GM19324 (cell line): ENCODE measurements at regions not wholly inside any gene's neighbourhood (a gene's known extent, or its start where the extent isn't known, plus 50 kb on each side); places are given as distances from the start of the nearest gene placed in this dataset.
A peak's percentile ranks its signal among the peaks of the same experiment; 100 is the strongest.
"Not testable (repeated sequence)": the region's sequence is repeated elsewhere in the genome, so short reads cannot be mapped to it uniquely, and the experiment has no call there.

Experiments
- ATAC-seq: cut with Tn5 transposase; IDR thresholded peaks from one replicate; pipeline ENCODE4 v1.9.1; 2021; ENCODE audit warnings: mild to moderate bottlenecking, moderate library complexity; ENCODE audit not compliant: unreplicated experiment, low FRiP score

DNA sequence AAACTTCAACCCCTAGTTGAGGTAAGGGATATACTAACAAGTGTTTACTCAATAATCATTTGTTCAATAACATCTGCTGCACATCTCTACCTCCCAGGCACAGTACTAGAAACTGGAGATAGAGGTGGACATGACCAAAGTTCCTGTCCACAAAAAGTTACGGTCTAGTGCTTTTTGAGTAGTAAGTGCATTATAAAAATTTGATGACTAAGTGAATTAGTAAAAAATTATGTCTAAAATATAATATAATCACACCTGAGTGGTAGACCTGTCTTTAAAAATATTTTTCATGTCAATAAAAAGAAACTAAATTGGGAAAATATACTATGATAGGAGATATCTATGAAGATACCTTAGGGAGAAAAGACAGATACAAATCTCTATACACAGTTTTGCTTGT is 121.5 kb upstream of the FHIT start:
- no peak for ATAC-seq

DNA sequence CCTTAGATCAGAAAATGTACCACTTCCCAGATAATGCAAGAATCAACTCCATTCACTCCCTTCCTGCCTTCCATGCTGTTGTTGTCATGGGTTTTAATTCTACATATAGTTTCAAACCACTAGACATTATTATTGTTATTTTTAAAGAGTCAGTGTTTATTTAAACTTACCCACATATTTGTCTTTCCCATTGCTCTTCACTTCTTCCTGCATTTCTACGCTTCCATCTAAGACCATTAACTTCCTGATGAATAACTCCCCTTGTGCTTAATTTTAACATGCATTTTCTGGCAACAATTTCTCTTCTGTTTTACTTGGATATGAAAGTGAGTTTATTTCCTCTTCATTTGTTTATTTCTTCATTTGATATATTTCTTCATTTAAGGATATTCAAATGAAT is 127.1 kb upstream of the FHIT start:
- no peak for ATAC-seq

DNA sequence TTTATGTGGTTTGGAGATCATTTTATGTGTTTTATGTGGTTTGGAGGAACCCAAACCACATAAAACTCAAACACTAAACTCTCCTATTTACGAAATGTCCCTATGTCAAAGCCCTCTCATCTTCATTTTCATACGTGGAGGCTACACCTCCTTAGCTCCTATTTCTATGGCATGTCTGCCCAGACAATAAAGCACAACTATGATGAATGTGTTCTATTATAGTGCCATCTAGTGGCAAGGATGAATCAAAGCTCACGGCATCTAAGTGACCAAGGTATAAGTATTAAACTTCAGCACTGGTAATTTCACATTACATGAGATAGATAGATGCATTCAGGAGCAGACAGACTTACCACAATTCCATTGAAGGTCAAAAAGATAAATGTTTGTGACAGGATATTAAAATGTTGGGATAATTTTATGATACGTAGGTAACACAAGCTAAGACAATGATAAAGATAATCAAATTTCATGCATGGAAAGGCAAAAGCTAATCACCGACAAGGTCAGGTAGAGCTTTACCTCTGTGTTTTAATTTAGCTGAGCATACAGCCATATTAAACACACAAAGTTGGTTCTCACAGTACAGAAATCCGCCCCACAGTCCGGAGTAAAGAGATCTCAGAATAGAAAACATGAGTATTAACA is 130.6 kb upstream of the FHIT start:
- ATAC-seq, result peak; percentile 73

DNA sequence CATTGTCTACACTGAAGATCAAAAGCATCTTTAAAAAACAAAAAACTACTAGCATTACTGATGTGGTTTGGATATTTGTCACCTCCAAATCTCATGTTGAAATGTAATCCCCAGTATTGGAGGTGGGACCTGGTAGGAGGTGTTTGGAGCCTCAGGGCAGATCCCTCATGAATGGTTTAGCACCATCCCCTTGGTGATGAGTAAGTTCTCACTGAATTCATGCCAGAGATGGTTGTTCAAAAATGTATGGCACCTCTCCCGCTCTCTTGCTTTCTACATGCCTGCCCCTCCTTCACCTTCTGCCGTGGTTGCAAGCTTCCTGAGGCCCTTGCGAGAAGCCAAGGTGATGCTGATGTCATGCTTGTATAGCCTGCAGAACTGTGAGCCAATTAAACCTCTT is 136.6 kb upstream of the FHIT start:
- ATAC-seq, result no peak

DNA sequence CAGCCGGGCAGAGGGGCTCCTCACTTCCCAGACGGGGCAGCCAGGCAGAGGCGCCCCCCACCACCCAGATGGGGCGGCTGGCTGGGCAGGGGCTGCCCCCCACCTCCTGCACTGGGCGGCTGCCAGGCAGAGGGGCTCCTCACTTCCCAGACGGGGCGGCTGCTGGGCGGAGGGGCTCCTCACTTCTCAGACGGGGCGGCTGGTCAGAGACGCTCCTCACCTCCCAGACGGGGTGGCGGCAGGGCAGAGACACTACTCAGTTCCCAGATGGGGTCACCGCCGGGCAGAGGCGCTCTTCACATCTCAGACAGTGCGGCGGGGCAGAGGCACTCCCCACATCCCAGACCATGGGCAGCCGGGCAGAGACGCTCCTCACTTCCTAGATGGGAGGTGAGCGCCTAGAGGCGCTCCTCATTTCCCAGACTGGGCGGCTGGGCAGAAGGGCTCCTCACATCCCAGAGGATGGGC is 142.3 kb upstream of the FHIT start:
- not testable (repeated sequence) for ATAC-seq

DNA sequence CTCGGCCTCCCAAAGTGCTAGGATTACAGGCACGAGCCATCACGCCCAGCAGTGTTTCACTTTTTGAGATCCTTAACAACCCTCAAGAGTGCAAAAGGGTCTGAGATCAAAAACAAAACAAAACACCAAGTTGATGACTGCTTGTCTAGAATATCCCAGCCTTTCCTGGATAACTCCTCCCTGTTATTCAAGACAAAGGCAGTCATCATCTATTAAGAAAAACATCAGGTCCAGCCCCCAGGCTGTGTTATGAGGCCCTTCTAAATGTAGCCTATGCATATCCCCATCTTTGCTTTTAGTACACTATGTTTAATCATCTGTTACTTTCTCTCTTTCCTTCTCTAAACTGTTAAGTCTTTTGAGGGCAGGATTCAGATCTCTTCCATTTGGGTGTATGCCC is 150.1 kb upstream of the FHIT start:
- no peak for ATAC-seq

DNA sequence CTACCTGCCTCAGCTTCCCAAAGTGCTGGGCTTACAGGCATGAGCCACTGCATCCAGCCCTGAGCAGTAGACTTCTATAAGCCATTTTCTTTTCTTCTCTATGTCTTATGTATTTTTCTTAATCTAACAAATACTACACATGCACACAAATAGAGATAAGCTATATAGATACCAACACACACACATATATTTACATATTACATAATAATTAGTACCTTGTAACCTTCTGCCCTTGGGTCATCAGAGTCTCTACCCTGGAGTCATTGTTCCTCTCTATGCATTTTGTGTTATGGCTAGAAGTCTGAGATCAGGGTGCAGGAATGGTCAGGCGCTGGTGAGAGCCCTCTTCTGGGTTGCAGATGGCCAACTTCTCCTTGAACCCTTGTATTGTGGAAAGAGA is 154.0 kb upstream of the PTPRG start:
- no peak for ATAC-seq

DNA sequence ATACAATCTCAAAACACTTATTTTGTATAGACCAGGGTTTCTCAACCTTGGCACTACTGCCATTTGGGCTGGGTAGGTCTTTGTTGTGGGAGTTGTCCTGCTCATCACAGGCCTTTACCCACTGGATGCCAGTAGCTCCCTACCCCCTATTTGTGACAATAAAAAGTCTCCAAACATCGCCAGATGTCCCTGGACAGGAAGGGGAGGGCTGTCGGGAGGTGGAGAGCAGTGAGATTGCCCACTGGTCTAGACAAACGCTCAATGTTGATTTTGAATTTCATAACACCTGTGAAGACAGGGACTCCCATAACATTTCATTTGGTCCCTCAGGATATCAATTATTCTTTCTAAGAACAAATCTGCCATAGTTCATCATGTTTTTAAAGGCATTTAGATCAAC is 151.7 kb upstream of the PTPRG start:
- no peak for ATAC-seq

DNA sequence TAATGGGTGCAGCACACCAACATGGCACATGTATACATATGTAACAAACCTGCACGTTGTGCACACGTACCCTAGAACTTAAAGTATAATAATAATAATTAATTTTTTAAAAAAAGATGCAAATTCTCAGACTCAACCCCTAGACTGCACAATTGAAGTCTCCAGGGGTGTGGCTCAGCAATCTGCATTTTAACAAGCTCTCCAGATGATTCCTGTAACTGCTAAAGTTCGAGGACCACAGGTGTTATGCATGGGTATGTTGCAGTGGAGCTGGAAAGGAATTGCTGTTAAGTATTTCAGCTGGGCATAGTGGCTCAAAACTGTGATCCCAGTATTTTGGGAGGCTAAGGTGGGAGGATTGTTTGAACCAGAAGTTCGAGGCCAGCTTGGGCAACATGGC is 151.0 kb upstream of the PTPRG start:
- ATAC-seq, result not testable (repeated sequence)

DNA sequence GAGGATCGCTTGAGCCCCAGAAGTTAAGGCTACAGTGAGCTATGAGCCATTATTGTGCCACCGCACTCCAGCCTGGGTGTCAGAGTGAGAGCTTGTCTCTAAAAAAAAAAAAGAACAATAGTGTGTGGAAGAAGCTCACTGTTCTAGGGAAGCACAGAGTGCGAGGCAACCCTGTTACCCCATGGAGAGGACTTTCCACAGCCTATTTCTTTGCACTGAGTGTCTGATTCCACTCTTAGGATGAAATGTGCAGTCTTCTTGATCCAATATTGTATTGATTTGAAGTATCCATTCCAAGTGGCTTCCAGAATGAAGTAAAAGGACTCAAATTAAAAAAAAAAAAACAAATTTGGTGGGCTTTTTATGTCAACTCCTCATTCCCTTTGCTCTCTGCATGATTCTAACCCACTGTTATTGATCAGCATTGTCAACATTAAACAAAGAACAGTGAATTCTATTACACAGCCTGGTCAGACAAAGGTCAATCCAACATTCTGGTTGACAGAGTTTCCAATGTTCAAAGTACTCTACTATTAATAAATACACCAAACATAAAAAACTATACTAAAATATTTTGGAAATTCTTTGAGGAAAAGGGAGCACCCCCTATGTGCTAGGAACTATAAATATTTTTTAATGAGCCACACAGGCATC is 150.2 kb upstream of the PTPRG start:
- no peak for ATAC-seq

DNA sequence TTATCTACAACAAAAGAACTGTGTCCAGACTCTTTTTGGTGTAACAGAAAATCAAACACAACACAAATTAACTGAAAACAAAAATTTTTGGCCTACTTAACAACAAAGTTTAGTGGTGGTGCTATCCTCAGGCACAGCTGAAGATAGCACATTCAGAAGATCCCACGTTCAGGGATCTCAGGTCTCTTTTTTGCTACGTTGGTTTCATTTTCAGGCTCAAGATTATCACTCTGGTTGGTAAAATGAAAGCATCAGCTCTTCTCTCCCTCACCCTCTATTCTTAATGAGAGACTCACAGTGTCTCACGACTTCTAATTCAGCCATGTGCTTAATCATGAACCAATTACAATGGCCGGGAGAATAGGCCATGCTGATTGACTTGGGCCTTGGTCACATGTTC is 146.9 kb upstream of the PTPRG start:
- ATAC-seq, result peak; percentile 90

DNA sequence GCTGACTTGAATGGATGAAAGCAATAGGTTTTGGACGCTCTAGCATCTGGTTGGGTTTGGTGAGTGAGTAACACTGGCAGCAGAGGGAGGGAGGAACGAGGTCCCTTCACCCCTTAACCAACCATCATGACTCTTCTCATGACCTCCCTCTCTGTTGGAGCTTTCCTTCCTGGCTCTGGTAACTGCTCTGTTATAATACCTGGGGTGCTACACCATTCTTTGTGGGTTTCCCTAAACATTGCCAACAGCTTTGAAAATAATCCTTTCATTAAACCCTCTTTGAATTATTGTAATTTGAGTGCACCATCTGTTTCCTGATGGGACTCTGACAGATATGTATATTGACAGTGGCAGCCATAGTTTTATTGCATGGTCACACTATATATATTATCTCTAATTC is 146.2 kb upstream of the PTPRG start:
- ATAC-seq, result no peak

DNA sequence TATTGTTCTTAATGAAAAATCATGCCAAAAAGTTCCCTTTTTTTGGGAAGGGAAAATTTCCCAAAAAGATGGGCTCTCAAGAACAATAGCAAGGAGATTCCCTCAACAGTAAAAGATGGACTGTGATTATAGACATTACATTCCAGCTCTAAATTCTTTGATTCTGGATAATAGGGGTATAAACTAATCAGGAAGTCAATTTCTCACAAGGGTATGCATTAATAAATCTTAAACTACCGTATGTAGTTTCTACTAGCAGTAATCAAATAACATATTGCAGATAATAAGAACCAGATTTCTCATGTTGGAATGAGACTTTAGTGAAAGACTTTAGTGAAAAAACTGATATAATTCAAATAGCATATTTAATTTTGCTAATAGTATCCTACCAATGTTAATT is 144.8 kb upstream of the PTPRG start:
- ATAC-seq, result no peak

DNA sequence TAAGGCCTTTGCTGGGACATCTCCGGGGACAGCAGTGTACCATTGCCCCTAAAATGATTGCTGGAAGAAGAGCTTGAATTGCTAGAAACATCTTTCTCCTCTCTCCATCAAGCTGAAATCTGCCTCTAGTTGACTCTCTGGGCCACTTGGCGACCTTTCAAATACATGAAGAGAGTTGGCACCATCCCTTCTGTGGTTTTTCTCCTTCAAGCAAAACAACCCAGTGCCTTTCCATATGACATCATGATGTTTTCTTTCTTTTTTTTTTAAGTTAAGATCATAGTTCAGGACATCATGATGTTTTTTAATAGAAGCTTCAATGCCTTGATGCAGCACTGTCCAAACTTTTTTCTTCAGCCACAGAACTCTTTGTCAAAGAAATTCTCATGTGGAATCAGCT is 144.0 kb upstream of the PTPRG start:
- no peak for ATAC-seq

DNA sequence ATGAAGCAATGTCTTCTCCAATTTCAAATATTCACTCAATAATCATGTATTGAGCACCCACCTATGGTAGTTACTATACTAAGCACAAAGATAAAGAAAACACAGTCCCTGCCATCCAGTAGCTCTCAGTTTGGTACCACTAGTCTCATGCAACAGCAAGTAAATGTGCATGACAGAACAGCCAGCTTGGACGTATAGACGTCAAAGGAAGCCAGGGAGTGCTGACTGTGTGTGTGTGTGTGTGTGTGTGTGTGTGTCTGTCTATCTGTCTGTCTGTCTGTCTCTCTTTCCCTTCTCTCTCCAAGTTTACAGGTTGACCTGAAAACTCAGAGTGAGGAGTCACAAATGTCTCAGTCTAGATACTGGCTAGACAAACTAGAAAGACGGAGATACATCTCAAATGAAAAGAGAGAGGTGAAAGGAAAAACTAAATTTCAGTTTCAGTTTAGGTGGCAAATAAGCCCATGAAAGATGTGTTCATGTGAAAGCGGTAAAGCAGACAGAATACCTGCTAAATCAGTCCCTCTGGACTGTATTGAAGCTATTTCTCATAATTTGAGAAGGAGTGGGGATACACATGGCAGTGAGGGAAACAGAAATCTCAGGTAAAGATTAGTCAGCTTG is 141.1 kb upstream of the PTPRG start:
- ATAC-seq, result peak; percentile 88

DNA sequence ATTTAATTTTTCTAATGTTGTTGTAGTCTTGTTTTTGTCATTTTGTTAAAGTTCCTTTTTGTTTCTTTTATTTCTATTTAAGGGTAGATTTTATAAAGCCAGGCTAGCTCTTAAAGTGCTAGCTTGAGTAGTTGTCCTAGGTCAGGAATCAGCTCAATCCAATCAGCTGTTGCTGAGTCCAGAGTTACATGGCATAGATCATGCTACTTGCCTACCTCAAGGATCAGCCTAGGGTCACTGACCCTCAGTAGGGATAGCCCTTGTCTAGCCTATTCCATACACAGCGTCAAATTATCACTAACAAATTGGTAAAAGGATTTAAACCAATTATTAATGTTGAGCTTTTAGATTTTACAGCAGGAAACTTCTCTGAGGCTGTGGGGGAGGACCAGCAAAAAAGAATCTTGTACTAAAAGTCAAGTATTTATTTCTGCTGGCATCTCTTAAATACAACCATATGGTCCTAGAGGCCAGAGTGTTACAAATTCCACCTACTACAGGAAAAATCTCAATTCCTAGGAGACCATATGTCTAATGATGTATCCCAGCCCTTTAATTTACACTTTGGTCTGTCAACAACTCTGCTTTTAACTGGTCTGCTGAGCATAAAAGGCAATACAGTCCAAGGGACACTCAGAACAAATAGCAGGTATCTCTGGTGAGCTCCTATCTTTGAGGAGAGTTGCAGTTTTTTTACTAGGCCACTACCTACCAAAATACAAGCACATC is 138.3 kb upstream of the PTPRG start:
- ATAC-seq, result no peak

DNA sequence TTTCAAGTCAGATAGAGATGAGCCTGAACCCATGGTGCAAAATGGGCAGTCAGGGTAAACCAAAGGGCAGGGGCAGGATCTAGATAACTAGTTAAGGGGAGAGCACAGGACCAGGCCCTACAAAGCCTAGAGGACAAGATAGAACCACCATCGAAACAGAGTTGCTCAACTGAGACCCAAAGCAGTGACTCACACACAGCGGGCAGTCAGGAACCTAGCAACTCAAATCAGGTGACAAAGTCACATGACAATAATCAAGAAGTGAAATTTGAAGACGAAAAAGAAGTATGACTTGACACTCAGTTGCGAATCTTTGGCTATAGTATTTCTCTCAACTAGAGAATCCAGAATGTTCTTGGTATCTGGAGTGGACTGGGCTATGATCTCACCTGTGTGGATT is 136.0 kb upstream of the PTPRG start:
- ATAC-seq, result no peak

DNA sequence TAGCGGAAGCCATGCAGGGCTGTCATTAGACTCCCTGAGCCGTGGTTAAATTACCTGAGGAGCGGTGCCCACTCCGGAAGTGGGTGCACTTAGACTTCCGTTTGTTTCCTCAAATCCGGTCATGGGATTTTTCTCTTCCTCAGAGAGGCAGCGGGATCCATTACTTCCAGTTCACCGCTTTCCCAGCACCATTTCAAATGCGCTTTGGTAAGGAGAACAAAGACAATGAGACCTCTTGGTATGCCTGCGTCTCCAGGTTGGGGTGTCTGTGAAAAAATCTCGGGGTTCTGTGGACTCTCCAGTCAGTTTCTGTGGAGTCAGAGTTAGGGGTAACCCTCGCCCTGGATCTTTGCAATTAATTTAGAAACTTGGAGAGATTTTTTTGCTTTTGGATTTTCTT is 132.3 kb upstream of the PTPRG start:
- ATAC-seq, result no peak

DNA sequence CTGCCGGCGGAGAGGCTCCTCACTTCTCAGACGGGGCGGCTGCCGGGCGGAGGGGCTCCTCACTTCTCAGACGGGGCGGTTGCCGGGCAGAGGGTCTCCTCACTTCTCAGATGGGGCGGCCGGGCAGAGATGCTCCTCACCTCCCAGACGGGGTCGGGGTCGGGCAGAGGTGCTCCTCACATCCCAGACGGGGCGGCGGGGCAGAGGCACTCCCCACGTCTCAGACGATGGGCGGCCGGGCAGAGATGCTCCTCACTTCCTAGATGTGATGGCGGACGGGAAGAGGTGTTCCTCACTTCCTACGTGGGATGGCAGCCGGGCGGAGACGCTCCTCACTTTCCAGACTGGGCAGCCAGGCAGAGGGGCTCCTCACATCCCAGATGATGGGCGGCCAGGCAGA is 126.5 kb upstream of the PTPRG start:
- not testable (repeated sequence) for ATAC-seq

DNA sequence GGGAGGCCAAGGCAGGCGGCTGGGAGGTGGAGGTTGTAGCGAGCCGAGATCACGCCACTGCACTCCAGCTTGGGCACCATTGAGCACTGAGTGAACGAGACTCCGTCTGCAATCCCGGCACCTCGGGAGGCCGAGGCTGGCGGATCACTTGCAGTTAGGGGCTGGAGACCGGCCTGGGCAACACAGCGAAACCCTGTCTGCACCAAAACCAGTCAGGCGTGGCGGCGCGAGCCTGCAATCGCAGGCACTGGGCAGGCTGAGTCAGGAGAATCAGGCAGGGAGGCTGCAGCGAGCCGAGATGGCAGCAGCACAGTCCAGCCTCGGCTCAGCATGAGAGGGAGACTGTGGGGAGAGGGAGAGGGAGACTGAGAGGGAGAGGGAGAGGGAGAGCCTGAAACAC is 126.0 kb upstream of the PTPRG start:
- ATAC-seq, result not testable (repeated sequence)
